GM21825 (cell line): ENCODE measurements at regions not wholly inside any gene's neighbourhood (a gene's known extent, or its start where the extent isn't known, plus 50 kb on each side); places are given as distances from the start of the nearest gene placed in this dataset.
"Not testable (repeated sequence)": the region's sequence is repeated elsewhere in the genome, so short reads cannot be mapped to it uniquely, and the experiment has no call there.

ENCODE experiments used
- ATAC-seq: cut with Tn5 transposase; IDR thresholded peaks from one replicate; pipeline ENCODE4 v1.9.1; 2021; ENCODE audit warnings: mild to moderate bottlenecking, moderate library complexity; ENCODE audit not compliant: unreplicated experiment

GRCh38 chr22:22818861-22819855, 68.5 kb upstream of the IGLL5 start:
- peak; percentile 69 for ATAC-seq

DNA sequence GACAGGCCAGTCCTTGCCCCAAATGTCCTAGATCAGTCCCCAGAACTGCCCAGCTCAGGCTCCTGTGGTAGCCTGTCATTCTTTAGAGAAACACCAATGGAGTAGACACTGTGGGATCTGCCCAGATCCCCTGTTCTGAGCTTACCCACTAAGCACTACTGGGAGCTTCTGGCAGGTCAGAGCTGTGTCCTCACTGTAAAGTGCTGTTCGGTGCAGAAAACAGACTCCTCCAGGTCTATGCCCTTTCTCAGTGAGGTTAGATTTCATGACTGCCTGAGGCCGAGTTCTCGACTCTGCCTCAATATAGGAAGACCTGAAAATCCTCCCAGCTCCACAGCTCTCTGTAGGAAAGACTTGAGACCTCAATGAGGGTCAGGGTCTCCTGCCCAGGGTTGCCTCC, 67.5 kb upstream of the IGLL5 start:
- no peak for ATAC-seq

DNA sequence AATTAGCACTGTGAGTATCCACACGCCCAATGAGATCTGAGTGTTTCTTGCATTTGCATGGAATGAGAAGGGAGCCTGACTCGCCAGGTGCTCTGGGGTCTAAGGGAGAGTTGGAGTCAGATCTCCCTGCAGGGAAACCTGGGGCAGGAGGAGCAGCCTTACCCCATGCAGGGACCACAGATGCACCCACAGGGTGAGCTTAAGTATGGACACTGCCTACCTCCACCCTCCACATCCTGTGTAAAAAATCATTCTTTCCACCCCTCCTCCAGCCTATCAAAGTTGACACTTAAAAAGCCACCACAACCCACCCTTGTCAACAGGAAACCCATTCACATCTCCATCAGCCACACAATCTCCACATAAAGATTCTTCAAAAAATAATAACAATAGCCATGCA, 67.0 kb upstream of the IGLL5 start:
- ATAC-seq: no peak

DNA sequence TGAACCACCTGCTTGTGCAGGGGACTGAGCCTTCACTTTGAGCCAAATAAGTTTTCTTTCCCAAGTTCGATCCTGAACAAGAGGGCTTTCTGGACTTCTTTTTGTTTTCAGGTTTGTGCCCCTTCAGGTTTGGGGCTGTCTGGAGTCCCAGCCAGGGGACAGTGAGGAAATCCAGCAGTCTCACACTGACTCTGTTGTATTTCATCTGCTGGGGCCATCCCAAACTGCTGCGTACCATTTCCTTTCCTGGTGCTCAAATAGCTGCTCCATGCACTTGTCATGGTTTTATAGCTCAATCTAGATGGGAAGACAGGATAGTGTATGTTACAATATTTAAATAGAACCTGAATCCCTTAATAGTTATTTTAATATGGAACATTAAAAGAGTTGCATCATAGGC, 66.3 kb upstream of the IGLL5 start:
- no peak for ATAC-seq

DNA sequence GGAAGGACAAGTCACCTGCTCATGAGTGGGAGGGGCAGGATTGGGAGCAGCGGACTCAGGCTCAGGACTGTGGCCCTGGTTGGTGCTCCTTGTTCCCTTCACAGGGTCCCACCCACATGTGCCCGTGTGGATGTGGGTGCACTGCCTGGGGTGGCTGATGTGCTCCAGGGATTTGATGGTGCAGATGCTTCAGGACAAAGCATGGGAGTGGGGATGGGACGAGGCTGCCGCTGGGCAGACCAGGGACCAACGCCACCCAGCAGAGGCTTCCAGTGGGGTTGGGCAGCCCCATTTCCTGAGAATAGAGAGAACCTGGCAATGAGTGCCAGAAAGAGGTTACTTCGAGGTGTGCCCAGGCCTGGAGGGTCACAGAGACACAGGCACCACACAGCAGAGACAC, 65.5 kb upstream of the IGLL5 start:
- ATAC-seq: no peak

DNA sequence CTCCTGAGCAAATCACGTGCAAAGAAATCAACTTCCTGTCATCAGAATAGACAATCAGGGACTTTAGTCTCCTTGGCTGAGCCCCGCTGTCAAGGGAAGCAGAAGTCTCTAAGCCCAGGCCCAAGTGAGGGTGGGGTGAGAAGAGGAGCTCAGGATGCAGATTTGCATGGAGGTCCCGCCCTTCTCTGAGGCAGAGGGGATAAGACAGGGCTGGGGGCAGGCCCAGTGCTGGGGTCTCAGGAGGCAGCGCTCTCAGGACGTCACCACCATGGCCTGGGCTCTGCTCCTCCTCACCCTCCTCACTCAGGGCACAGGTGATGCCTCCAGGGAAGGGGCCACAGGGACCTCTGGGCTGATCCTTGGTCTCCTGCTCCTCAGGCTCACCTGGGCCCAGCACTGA, 65.1 kb upstream of the IGLL5 start:
- ATAC-seq: not testable (repeated sequence)

GRCh38 chr22:22823131-22823810, 64.3 kb upstream of the IGLL5 start:
- ATAC-seq: no peak

- ATAC-seq: no peak
These were observed 63.0 kb upstream of the IGLL5 start for GRCh38 chr22:22824340-22825212.

DNA sequence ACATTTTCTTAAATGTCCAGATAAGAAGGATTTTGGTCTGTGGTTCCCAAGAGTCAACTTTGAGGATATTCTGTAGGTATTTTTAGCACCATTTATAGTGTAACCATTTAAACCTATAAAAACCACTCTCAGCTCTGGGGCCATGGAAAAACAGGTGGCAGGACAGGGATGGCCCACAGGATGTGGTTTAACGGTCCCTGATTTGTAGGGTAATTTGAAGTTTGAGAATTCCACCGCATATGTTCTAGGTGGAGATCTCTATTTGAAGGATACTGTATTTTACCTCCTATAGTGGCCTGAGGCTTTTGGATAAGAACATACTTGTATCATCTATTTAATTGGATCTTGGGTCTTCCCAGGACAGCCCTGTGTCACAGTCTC, 62.4 kb upstream of the IGLL5 start:
- no peak for ATAC-seq

GRCh38 chr22:22827187-22827939, 60.3 kb upstream of the IGLL5 start:
- no peak for ATAC-seq

DNA sequence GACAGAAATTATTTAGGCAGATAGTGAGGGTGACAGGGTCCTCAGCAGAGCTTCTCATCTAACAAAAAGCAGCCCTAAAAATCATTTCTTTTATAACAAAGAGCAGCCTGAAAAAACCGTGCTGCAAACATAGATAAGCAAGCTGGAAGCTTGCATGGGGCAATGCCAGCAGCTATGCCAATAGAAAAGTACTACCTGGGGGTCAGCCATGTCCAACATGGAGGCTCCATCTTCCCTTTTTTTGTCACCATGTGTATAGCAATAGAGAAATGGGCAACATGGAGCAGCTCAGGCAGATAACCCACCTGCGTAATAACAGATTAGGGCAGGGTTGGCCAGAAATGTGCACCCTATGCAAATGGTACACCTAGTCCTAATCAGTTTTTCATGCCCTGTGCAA, 57.4 kb upstream of the IGLL5 start:
- ATAC-seq: no peak

DNA sequence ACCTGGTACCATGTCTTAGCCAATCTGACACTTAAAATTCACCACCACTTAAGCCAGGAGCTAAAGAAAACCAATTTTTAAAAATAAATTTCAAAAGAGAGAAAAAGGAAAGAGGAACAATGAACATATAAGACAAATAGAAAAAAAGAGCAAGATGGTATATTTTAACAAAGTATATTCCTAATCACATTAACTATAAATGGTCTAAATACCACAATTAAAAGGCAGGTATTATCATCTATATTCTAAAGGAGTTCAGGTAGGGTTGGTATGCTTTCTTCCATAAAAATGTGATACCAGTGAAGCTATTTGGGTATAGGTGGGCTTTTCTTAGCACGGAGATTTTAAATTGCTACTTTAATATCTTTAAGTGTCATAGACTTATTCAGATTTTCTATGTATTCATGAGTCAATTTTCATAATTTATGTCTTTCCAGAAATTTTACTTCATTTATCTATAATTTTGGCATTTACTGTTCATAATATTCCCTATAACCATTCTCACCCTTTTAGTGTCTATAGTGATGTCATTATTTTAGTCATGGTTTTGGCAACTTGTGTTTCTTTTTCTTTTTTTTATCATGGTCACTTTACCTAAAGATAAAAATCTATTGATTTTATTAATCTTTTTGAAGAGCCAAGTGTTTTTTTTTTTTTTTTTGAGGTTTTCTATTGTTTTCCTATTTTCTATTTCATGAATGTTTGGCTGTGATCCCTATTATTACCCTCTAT, 56.5 kb upstream of the IGLL5 start:
- no peak for ATAC-seq

DNA sequence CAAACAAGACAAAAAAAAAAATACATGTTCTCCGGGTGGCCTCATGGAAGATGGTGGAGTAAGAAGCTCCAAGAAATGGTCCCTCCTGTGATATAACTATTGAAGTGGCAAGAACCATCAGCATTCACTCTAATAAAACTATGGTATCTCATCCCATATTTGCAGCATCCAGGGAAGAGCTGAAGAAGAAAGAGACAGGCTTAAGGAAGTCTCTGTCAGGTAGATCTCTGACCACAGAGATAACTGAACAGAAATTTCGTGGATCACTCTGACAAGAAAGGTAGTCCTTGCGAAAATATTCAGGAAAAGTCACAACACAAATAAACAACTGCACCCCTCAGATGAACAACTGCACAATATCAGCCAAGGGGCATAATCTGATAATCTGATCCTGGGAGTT, 54.6 kb upstream of the IGLL5 start:
- ATAC-seq: no peak

GRCh38 chr22:22833488-22833887, 54.1 kb upstream of the IGLL5 start:
- ATAC-seq: no peak

- no peak for ATAC-seq
These were observed 53.4 kb upstream of the IGLL5 start for GRCh38 chr22:22834204-22834603.

- ATAC-seq: no peak
These were observed 52.8 kb upstream of the IGLL5 start for GRCh38 chr22:22834783-22835182.

DNA sequence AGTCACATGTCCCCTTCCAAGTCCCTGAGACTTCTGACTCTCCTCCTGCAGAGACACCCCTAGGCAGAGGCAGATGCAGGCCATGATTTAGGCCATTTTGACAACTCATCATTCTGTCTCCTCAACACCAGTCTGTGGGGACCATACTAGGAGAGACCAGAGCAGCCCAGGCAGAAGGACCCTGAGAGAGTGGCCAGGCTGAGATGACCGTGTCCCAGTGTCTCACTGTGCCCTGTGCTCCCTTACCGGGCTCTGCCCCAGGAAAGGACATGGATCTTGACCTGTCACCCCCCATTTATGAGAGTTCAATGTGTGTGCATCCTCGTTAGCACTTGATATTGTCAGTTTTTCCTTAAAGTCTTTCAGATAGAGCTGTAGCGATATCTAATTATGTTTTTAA, 52.4 kb upstream of the IGLL5 start:
- no peak for ATAC-seq

- no peak for ATAC-seq
These were observed 51.8 kb upstream of the IGLL5 start for GRCh38 chr22:22835771-22836291.

GRCh38 chr22:22836635-22837034, 51.0 kb upstream of the IGLL5 start:
- no peak for ATAC-seq
